HepG2 (cell line): ENCODE measurements at regions not wholly inside any gene's neighbourhood (a gene's known extent, or its start where the extent isn't known, plus 50 kb on each side); places are given as distances from the start of the nearest gene placed in this dataset.

Experiments
- ADNP ChIP-seq: sonication (generic); formaldehyde crosslinking; IDR thresholded peaks from 2 replicates; pipeline ENCODE4 v1.4.0; 2020; ENCODE audit warnings: missing genetic modification reagents
- ARID5B ChIP-seq: IDR thresholded peaks from 2 replicates; pipeline ENCODE4 v1.4.0; 2020; ENCODE audit warnings: mild to moderate bottlenecking, missing genetic modification reagents
- CBX2 ChIP-seq, 2 experiments: fragments of 200-600 bp in 1 of 2; sonication (generic); formaldehyde crosslinking in 1 of 2; IDR thresholded peaks; 2 replicates each; pipeline versions ENCODE4 v1.7.0 to v1.8.1; 2018 to 2022; ENCODE audit warnings: low read depth in 2 of 2, low read length in 1 of 2, mild to moderate bottlenecking in 1 of 2, missing genetic modification reagents in 1 of 2
- CBX5 ChIP-seq: sonication (generic); formaldehyde crosslinking; IDR thresholded peaks from 2 replicates; pipeline ENCODE4 v1.4.0; 2020; ENCODE audit warnings: missing genetic modification reagents, borderline replicate concordance
- CHD2 ChIP-seq: IDR thresholded peaks from 2 replicates; pipeline ENCODE4 v1.6.1; 2011; ENCODE audit warnings: low read depth, low read length, improper control_type of control experiment
- CTCF ChIP-seq: sonication (generic); formaldehyde crosslinking; IDR thresholded peaks from 2 replicates; pipeline ENCODE4 v1.5.0; 2020; ENCODE audit warnings: mild to moderate bottlenecking, missing genetic modification reagents, moderate library complexity
- FOXO4 ChIP-seq: sonication (generic); formaldehyde crosslinking; conservative IDR thresholded peaks from 2 replicates; pipeline ENCODE4 v1.8.1; 2023; ENCODE audit warnings: missing genetic modification reagents
- HIC2 ChIP-seq: sonication (generic); formaldehyde crosslinking; IDR thresholded peaks from 2 replicates; pipeline ENCODE4 v1.9.0; 2022; ENCODE audit warnings: low read depth, missing genetic modification reagents
- MXI1 ChIP-seq: IDR thresholded peaks from 3 replicates; pipeline ENCODE4 v1.6.1; 2012; ENCODE audit warnings: low read depth, low read length, inconsistent platforms, borderline replicate concordance
- NFYC ChIP-seq: IDR thresholded peaks from 2 replicates; pipeline ENCODE4 v1.6.1; 2016; ENCODE audit warnings: missing genetic modification reagents, missing compliant biosample characterization
- SMAD1 ChIP-seq: sonication (generic); formaldehyde crosslinking; IDR thresholded peaks from 2 replicates; pipeline ENCODE4 v1.4.0; 2020; ENCODE audit warnings: missing genetic modification reagents, low read depth, mild to moderate bottlenecking, borderline replicate concordance
- TCF7 ChIP-seq: sonication (generic); IDR thresholded peaks from 2 replicates; pipeline ENCODE4 v1.6.1; 2016; ENCODE audit warnings: antibody characterized with exemption, low read depth
- ZBTB20 ChIP-seq: sonication (generic); formaldehyde crosslinking; IDR thresholded peaks from 2 replicates; pipeline ENCODE4 v1.8.1; 2023; ENCODE audit warnings: missing genetic modification reagents, low read depth, mild to moderate bottlenecking, borderline replicate concordance
- ZNF354B ChIP-seq: sonication (generic); formaldehyde crosslinking; IDR thresholded peaks from 2 replicates; pipeline ENCODE4 v1.8.0; 2022; ENCODE audit warnings: mild to moderate bottlenecking, missing genetic modification reagents

GRCh38 chr2:199105826-199106225 lies 351.9 kb downstream of the SATB2 start:
- TF ChIP-seq SMAD1 (CRISPR knock-in tag) (no peak), TCF7 (no peak), CBX5 (CRISPR knock-in tag) (no peak), ZBTB20 (CRISPR knock-in tag) (no peak), HIC2 (CRISPR knock-in tag) (no peak), NFYC (CRISPR knock-in tag) (no peak), ZNF354B (CRISPR knock-in tag) (no peak), CBX2 (IDR thresholded peaks at IDR 0.05; ENCODE audit: low read depth, low read length) (no peak), CBX2 (CRISPR knock-in tag; IDR thresholded peaks at IDR 0.05; ENCODE audit: low read depth) (no peak), CHD2 (no peak), CTCF (CRISPR knock-in tag) (no peak), ARID5B (CRISPR knock-in tag) (no peak), ADNP (no peak), FOXO4 (CRISPR knock-in tag) (no peak), MXI1 (no peak)
